Left lung (tissue), 4 donors: ENCODE measurements at regions not wholly inside any gene's neighbourhood (a gene's known extent, or its start where the extent isn't known, plus 50 kb on each side); places are given as distances from the start of the nearest gene placed in this dataset.

Experiments used
- ATAC-seq: fragments of 200-7000 bp; cut with Tn5 transposase; one replicate; pipeline ENCODE4 v1.9.1; 2020; ENCODE audit warnings: moderate library complexity
- DNase-seq, 4 donors: peaks; one replicate each; pipeline ENCODE4 v3.0.0-alpha.2; 2013 to 2020
- H3K27ac ChIP-seq, 2 donors: fragments of 200-600 bp; sonication (generic) in 1 of 2; one replicate each; pipeline versions ENCODE4 v1.5.0 to v1.8.0; 2020 to 2021
- H3K27me3 ChIP-seq, 2 donors: fragments of 200-600 bp; sonication (generic) in 1 of 2; one replicate each; pipeline versions ENCODE4 v1.5.0 to v1.8.0; 2020 to 2021
- H3K36me3 ChIP-seq, 2 donors: fragments of 200-600 bp; sonication (generic) in 1 of 2; one replicate each; pipeline versions ENCODE4 v1.5.0 to v1.8.0; 2020 to 2021
- H3K4me1 ChIP-seq, 2 donors: fragments of 200-600 bp; one replicate each; pipeline ENCODE4 v1.8.0; 2021
- H3K4me3 ChIP-seq, 2 donors: fragments of 200-600 bp; sonication (generic) in 1 of 2; one replicate each; pipeline versions ENCODE4 v1.5.0 to v1.8.0; 2020 to 2021; ENCODE audit warnings: mild to moderate bottlenecking in 1 of 2
- H3K9me3 ChIP-seq, 2 donors: fragments of 200-600 bp; sonication (generic) in 1 of 2; one replicate each; pipeline versions ENCODE4 v1.5.0 to v1.8.0; 2020 to 2021
- intact Hi-C, 2 donors: fragments of 100-400 bp; cut with DNase I; formaldehyde crosslinking; loops; one replicate each; pipeline versions ENCODE4 v1.11.2 to v1.14.2; 2022
- TF ChIP-seq, protein P1 (sequence below), 2 donors: fragments of 200-600 bp; sonication (generic) in 1 of 2; IDR thresholded peaks; one replicate each; pipeline versions ENCODE4 v1.5.0 to v1.8.0; 2021; ENCODE audit warnings: antibody characterized with exemption in 2 of 2
- donor health status: DM: no; HTN: yes; CAD: no.
- donor health status: DM: no; HTN: no; CAD: no.

DNA sequence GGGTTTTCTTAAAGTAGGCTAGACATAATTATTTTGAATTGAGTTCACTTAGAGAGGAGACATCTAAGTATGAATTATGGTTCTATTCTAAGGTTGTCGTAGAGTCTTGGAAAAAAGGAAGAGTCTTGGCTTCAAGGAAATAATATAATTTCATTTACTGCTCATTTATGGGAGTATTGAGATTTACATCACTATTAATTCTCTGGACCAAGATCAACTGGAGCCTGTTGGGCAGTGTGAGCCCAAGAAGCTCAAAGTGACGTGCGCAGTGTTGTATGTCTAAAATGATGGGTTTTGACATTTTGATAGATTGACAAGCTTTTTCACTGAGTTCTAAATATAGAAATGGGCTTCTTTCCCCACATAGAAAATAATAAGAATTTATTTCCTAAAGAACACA lies 154.7 kb downstream of the QPCT start:
- Histone ChIP-seq H3K4me1 (no peaks in the 10 kb centered on the region), H3K27ac (no peak overlapping the region), H3K36me3 (no peaks in the 10 kb centered on the region), H3K9me3 (no peaks in the 10 kb centered on the region), H3K27me3 (no peaks in the 10 kb centered on the region), H3K4me3 (no peak overlapping the region)
- DNase-seq (no peak), ATAC-seq (no peak)
- TF ChIP-seq, protein P1, sequence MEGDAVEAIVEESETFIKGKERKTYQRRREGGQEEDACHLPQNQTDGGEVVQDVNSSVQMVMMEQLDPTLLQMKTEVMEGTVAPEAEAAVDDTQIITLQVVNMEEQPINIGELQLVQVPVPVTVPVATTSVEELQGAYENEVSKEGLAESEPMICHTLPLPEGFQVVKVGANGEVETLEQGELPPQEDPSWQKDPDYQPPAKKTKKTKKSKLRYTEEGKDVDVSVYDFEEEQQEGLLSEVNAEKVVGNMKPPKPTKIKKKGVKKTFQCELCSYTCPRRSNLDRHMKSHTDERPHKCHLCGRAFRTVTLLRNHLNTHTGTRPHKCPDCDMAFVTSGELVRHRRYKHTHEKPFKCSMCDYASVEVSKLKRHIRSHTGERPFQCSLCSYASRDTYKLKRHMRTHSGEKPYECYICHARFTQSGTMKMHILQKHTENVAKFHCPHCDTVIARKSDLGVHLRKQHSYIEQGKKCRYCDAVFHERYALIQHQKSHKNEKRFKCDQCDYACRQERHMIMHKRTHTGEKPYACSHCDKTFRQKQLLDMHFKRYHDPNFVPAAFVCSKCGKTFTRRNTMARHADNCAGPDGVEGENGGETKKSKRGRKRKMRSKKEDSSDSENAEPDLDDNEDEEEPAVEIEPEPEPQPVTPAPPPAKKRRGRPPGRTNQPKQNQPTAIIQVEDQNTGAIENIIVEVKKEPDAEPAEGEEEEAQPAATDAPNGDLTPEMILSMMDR (IDR thresholded peaks at IDR 0.05): no peak
- intact Hi-C loops: no loop called here

DNA sequence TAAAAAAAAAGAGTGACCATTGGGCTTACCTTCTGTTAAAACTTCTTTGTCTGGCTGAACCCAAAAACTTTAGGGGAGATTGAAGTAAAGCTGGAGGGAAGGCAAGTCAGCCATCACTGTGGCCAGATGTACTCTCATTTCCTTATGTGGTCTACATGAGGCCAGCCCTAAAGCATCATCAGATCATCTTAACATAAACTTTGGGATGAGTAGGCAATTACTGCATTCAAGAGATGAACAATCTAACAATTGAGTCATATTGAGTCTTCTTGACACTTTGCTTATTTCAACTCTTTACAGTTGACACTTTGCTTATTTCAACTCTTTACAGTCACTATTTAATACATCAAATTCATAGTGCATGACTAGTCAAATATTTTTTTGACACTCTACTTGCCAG lies 155.6 kb downstream of the QPCT start:
- TF ChIP-seq, protein P1 (IDR thresholded peaks at IDR 0.05): no peak
- no peak overlapping the region for H3K4me3 ChIP-seq
- no peaks in the 10 kb centered on the region for H3K27me3 ChIP-seq
- no peaks in the 10 kb centered on the region for H3K36me3 ChIP-seq
- H3K9me3 ChIP-seq: no peaks in the 10 kb centered on the region
- H3K4me1 ChIP-seq: no peaks in the 10 kb centered on the region
- intact Hi-C loops: no loop called here
- no peak for ATAC-seq
- no peak for DNase-seq
- H3K27ac ChIP-seq: no peak overlapping the region

DNA sequence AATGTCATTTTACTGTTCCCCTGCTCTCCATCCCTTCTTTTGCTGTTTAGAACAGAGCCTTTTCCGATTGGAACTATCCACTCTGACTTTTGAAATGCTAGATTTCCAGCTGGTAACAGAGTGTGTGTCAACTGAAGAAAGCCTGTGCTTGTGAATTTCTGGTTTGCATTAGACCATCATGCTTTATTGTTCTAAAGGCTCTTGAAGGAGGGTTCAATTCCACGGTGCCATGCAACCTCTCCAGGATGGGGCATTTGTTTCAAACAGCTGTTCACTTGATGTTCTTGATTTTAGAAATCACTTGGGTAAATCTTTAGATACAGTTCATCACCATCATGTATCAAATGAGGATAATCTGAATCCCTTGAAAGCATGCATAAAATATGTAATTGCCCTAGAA lies 156.7 kb downstream of the QPCT start:
- ATAC-seq: no peak
- H3K9me3 ChIP-seq: no peaks in the 10 kb centered on the region
- no peak for DNase-seq
- intact Hi-C loops: no loop called here
- H3K36me3 ChIP-seq: no peaks in the 10 kb centered on the region
- no peaks in the 10 kb centered on the region for H3K27me3 ChIP-seq
- no peaks in the 10 kb centered on the region for H3K4me1 ChIP-seq
- no peak overlapping the region for H3K27ac ChIP-seq
- TF ChIP-seq, protein P1 (IDR thresholded peaks at IDR 0.05): no peak
- H3K4me3 ChIP-seq: no peak overlapping the region

DNA sequence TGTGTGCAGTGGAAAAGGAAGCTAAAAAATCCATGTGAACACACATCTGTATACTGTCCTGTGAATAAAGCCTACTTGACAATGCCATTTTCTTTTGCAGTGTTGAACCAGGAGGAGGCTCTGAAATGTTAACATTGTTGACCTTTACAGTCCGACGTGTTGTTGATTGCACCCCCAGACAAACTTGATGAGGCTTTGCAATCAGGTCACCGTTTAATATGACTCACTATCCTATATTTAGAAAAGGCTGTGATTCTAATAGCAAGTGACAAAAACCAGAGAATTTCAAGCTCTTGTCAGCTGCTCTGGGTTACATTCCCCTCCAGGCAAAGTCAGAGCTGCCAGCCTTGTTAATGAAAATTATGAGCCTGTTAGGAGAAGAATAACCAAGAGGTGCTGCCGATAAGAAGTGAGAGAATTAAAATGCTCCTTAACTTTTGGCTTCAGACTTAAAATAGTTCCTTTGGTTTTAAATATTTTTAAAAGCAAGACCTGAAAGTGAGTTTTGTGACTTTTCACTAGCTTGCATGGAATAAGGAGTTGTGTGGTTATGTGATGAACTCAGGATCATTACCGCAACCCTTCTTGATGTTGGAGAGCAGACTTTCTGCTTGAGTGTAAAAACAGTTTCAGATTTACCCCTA lies 162.1 kb downstream of the QPCT start:
- H3K27ac ChIP-seq: no peak overlapping the region
- DNase-seq: no peak
- intact Hi-C loops: no loop called here

DNA sequence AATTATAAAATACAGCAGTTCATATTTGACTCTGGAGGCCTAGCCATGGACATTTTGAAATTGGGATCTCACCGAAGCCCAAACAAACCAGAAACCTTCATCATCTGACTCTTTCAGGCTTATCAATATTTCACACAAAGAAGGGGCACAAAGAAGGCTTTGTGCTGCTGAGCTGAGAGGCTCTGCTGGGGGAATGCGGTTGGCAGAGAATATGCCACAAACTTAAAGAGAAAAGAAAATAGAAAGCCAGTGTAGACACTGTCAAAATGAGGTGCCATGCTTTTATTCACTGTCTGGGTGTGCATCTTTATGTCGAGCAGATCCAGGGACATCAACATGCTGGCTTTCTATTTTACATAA lies 162.6 kb downstream of the QPCT start:
- no peaks in the 10 kb centered on the region for H3K9me3 ChIP-seq
- no peaks in the 10 kb centered on the region for H3K4me1 ChIP-seq
- H3K27me3 ChIP-seq: no peaks in the 10 kb centered on the region
- DNase-seq (no peak), ATAC-seq (no peak)
- intact Hi-C loops: no loop called here
- TF ChIP-seq, protein P1 (IDR thresholded peaks at IDR 0.05): no peak
- no peak overlapping the region for H3K4me3 ChIP-seq
- no peaks in the 10 kb centered on the region for H3K36me3 ChIP-seq
- H3K27ac ChIP-seq: no peak overlapping the region

More for the DNA sequence above, 162.1 kb downstream of the QPCT start:
- ATAC-seq: peak; percentile 53
- Histone ChIP-seq H3K9me3 (no peaks in the 10 kb centered on the region), H3K4me3 (no peak overlapping the region), H3K4me1 (no peaks in the 10 kb centered on the region), H3K36me3 (no peaks in the 10 kb centered on the region), H3K27me3 (no peaks in the 10 kb centered on the region)
- TF ChIP-seq, protein P1 (IDR thresholded peaks at IDR 0.05): no peak
